Endothelial cell of umbilical vein (primary cell): ENCODE measurements at regions not wholly inside any gene's neighbourhood (a gene's known extent, or its start where the extent isn't known, plus 50 kb on each side); places are given as distances from the start of the nearest gene placed in this dataset.

Experiments
- BruUV-seq: library from RNA; stranded (reverse); fragments of 400-500 nt; replicated peaks from 2 replicates; lab custom pipeline; 2021; lab: Mats Ljungman, UMichigan
- CTCF ChIA-PET: fragments of 300-600, 350-600 bp; sonication (Branson Sonifier 250); formaldehyde crosslinking; loops from one replicate; lab custom pipeline; 2021; ENCODE audit warnings: antibody characterized with exemption, inconsistent platforms; lab: Charles Lee
- POLR2A ChIA-PET: fragments of 300-600, 350-600 bp; sonication (Branson Sonifier 250); formaldehyde crosslinking; loops from one replicate; lab custom pipeline; 2021; ENCODE audit warnings: antibody characterized with exemption, inconsistent platforms; lab: Charles Lee
- DNase-seq: peaks from one replicate; pipeline ENCODE4 v3.0.0-alpha.2; 2011; ENCODE audit warnings: low read depth, low spot score
- FAIRE-seq: peaks from 2 replicates; lab custom pipeline; 2011; peaks lifted over from hg19 to GRCh38; lab: Jason Lieb, UNC
- H2AFZ ChIP-seq: 2 replicates; pipeline ENCODE4 v1.6.0; 2012; ENCODE audit warnings: low read depth, low read length, control low read depth, inconsistent platforms
- H3K27ac ChIP-seq: 2 replicates; pipeline ENCODE4 v1.5.1; 2011; ENCODE audit warnings: low read depth, mild to moderate bottlenecking, control low read depth, low read length, moderate library complexity; ENCODE audit not compliant: insufficient read depth
- H3K27me3 ChIP-seq, 2 experiments: 2 replicates each; pipeline versions ENCODE4 v1.6.0 to v1.6.1; 2011; ENCODE audit warnings: low read length in 2 of 2, mixed read lengths in 1 of 2; ENCODE audit not compliant: control insufficient read depth in 2 of 2, insufficient read depth in 2 of 2
- H3K36me3 ChIP-seq, 2 experiments: 2 replicates in 1 of 2; 3 replicates in 1 of 2; pipeline ENCODE4 v1.5.1; 2011; ENCODE audit warnings: low read length in 2 of 2, mild to moderate bottlenecking in 1 of 2, moderate library complexity in 1 of 2; ENCODE audit not compliant: control insufficient read depth in 2 of 2, insufficient read depth in 2 of 2; ENCODE audit errors: extremely low read depth in 1 of 2
- H3K4me1 ChIP-seq: 3 replicates; pipeline ENCODE4 v1.5.1; 2011; ENCODE audit warnings: mild to moderate bottlenecking, low read length; ENCODE audit not compliant: control insufficient read depth, insufficient read depth; ENCODE audit errors: extremely low read depth
- H3K4me2 ChIP-seq: 2 replicates; pipeline ENCODE4 v1.6.1; 2011; ENCODE audit warnings: low read length, control low read depth, mixed read lengths; ENCODE audit not compliant: insufficient read depth
- H3K4me3 ChIP-seq, 3 experiments: fragments of 200-600 bp in 1 of 3; sonication (generic), shearing (Covaris generic) in 1 of 3; replicated peaks in 1 of 3; 2 replicates each; pipeline ENCODE4 v1.5.1; 2011 to 2016; ENCODE audit warnings: control low read depth in 3 of 3, low read length in 3 of 3, mild to moderate bottlenecking in 2 of 3, inconsistent platforms in 1 of 3, low read depth in 1 of 3, moderate library complexity in 1 of 3; ENCODE audit not compliant: insufficient read depth in 1 of 3
- H3K79me2 ChIP-seq: 2 replicates; pipeline ENCODE4 v1.6.0; 2012; ENCODE audit warnings: low read length, inconsistent platforms; ENCODE audit not compliant: control insufficient read depth, insufficient read depth
- H3K9ac ChIP-seq: replicated peaks from 2 replicates; pipeline ENCODE3; 2011; ENCODE audit warnings: low read length, control low read depth; ENCODE audit not compliant: insufficient read depth; ENCODE audit errors: extremely low read depth
- H3K9me1 ChIP-seq: replicated peaks from 3 replicates; pipeline ENCODE4 v1.6.0; 2011; ENCODE audit warnings: mild to moderate bottlenecking, low read length; ENCODE audit not compliant: control insufficient read depth, insufficient read depth; ENCODE audit errors: extremely low read depth
- H3K9me3 ChIP-seq: replicated peaks from 2 replicates; pipeline ENCODE4 v1.5.1; 2012; ENCODE audit warnings: low read length, inconsistent platforms; ENCODE audit not compliant: control insufficient read depth, insufficient read depth
- H4K20me1 ChIP-seq: replicated peaks from 2 replicates; pipeline ENCODE3; 2011; ENCODE audit warnings: mild to moderate bottlenecking, low read length; ENCODE audit not compliant: control insufficient read depth, insufficient read depth; ENCODE audit errors: extremely low read depth
- EZH2 ChIP-seq: IDR thresholded peaks from 2 replicates; pipeline ENCODE4 v1.6.1; 2012; ENCODE audit warnings: borderline replicate concordance, low read depth, mild to moderate bottlenecking, moderate library complexity, low read length, inconsistent platforms; ENCODE audit not compliant: severe bottlenecking
- FOS ChIP-seq: IDR thresholded peaks from 2 replicates; pipeline ENCODE4 v1.6.1; 2011; ENCODE audit warnings: mild to moderate bottlenecking, low read length, moderate library complexity, borderline replicate concordance; ENCODE audit not compliant: insufficient read depth
- GATA2 ChIP-seq: IDR thresholded peaks from 2 replicates; pipeline ENCODE4 v1.7.0; 2011; ENCODE audit warnings: low read depth, mild to moderate bottlenecking, moderate library complexity, mixed read lengths, low read length; ENCODE audit not compliant: insufficient read length, insufficient read depth
- JUN ChIP-seq: IDR thresholded peaks from 2 replicates; pipeline ENCODE4 v1.6.1; 2011; ENCODE audit warnings: borderline replicate concordance, low read depth; ENCODE audit not compliant: insufficient read length, insufficient read depth
- MYC ChIP-seq: IDR thresholded peaks from one replicate; pipeline ENCODE4 v1.6.1; 2011; ENCODE audit warnings: mild to moderate bottlenecking, low read depth, low read length
- POLR2A ChIP-seq: IDR thresholded peaks from 2 replicates; pipeline ENCODE4 v1.6.1; 2012; ENCODE audit warnings: low read depth, mild to moderate bottlenecking, control low read depth, low read length
- POLR2AphosphoS5 ChIP-seq: IDR thresholded peaks from 2 replicates; pipeline ENCODE4 v1.6.1; 2012; ENCODE audit warnings: low read depth, mild to moderate bottlenecking, control low read depth, low read length, moderate library complexity; ENCODE audit not compliant: insufficient read depth
- dilution Hi-C: fragments of 300-500 bp; cut with MboI; formaldehyde crosslinking; loops from one replicate; pipeline ENCODE4 v1.15.0; 2019; ENCODE audit warnings: low sequenced_read_pairs; ENCODE audit not compliant: extremely low pct_ligation_motif_present
- intact Hi-C: fragments of 100-400 bp; cut with micrococcal nuclease; formaldehyde crosslinking; loops from one replicate; pipeline ENCODE4 v1.10.0; 2022
- TF ChIP-seq, protein P1 (sequence below), 2 donors: IDR thresholded peaks; 1 replicate in 1 of 2; 2 replicates in 1 of 2; pipeline ENCODE4 v1.5.1; 2011; ENCODE audit warnings: low read length in 2 of 2, mild to moderate bottlenecking in 2 of 2, moderate library complexity in 2 of 2, control low read depth in 1 of 2, inconsistent platforms in 1 of 2, low read depth in 1 of 2; ENCODE audit not compliant: insufficient read depth in 1 of 2; ENCODE audit errors: extremely low read depth in 1 of 2
- TF ChIP-seq, protein P2 (sequence below): IDR thresholded peaks from 2 replicates; pipeline ENCODE4 v1.6.1; 2011; ENCODE audit not compliant: insufficient read depth, insufficient read length

- Histone ChIP-seq H3K27ac (no peak overlapping the region), H3K9ac (no peak overlapping the region), H4K20me1 (no peaks in the 10 kb centered on the region), H3K4me2 (no peak overlapping the region), H3K4me3 (no peak overlapping the region), H3K27me3 (no peaks in the 10 kb centered on the region), H3K4me1 (no peaks in the 10 kb centered on the region), H3K9me3 (no peaks in the 10 kb centered on the region), H3K36me3 (peaks cover 5 to 12% of the 10 kb centered on the region in 2 experiments), H3K9me1 (no peaks in the 10 kb centered on the region), H3K79me2 (no peaks in the 10 kb centered on the region), H2AFZ (no peak overlapping the region)
- FAIRE-seq, result peak; percentile 26
- TF ChIP-seq, protein P1, sequence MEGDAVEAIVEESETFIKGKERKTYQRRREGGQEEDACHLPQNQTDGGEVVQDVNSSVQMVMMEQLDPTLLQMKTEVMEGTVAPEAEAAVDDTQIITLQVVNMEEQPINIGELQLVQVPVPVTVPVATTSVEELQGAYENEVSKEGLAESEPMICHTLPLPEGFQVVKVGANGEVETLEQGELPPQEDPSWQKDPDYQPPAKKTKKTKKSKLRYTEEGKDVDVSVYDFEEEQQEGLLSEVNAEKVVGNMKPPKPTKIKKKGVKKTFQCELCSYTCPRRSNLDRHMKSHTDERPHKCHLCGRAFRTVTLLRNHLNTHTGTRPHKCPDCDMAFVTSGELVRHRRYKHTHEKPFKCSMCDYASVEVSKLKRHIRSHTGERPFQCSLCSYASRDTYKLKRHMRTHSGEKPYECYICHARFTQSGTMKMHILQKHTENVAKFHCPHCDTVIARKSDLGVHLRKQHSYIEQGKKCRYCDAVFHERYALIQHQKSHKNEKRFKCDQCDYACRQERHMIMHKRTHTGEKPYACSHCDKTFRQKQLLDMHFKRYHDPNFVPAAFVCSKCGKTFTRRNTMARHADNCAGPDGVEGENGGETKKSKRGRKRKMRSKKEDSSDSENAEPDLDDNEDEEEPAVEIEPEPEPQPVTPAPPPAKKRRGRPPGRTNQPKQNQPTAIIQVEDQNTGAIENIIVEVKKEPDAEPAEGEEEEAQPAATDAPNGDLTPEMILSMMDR (IDR thresholded peaks at IDR 0.05; ENCODE audit: extremely low read depth in 1 of 2, insufficient read depth in 1 of 2, low read depth in 1 of 2, low read length in 2 of 2), result no peak
- TF ChIP-seq JUN, result no peak
- no peak for TF ChIP-seq POLR2AphosphoS5
- no peak for TF ChIP-seq POLR2A
- no peak for TF ChIP-seq FOS
- no peak for TF ChIP-seq MYC
- no peak for TF ChIP-seq GATA2
- TF ChIP-seq EZH2, result no peak
- TF ChIP-seq, protein P2, sequence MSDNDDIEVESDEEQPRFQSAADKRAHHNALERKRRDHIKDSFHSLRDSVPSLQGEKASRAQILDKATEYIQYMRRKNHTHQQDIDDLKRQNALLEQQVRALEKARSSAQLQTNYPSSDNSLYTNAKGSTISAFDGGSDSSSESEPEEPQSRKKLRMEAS, result no peak
- no peak for DNase-seq
- POLR2A ChIA-PET, result no interaction called here
- BruUV-seq, result no TSS peak
- dilution Hi-C loops, result no loop called here
- intact Hi-C loops, result no loop called here
- CTCF ChIA-PET, result no interaction called here
These were observed 65.5 kb upstream of the POU4F3 start for GRCh38 chr5:146273109-146273508.
